H1 (cell line): ENCODE measurements at regions not wholly inside any gene's neighbourhood (a gene's known extent, or its start where the extent isn't known, plus 50 kb on each side); places are given as distances from the start of the nearest gene placed in this dataset.

ENCODE experiments used
- CTCF ChIA-PET: fragments of 300-600 bp; sonication (Branson Sonifier 250); formaldehyde crosslinking; loops from one replicate; lab custom pipeline; 2021; ENCODE audit not compliant: partially characterized antibody; lab: Charles Lee
- POLR2A ChIA-PET: fragments of 300-600 bp; sonication (Branson Sonifier 250); formaldehyde crosslinking; loops from one replicate; lab custom pipeline; 2021; ENCODE audit warnings: inconsistent platforms; ENCODE audit not compliant: partially characterized antibody; lab: Charles Lee
- DNase-seq, 2 experiments: peaks; one replicate each; pipeline versions ENCODE4 v3.0.0 to v3.0.0-alpha.2; 2010 to 2022; ENCODE audit warnings: low spot score in 2 of 2, low read depth in 1 of 2, mixed read lengths in 1 of 2
- FAIRE-seq: peaks from 2 replicates; lab custom pipeline; 2011; peaks lifted over from hg19 to GRCh38; lab: Jason Lieb, UNC
- H2AFZ ChIP-seq: 2 replicates; pipeline ENCODE4 v1.8.1; 2012; ENCODE audit warnings: low read length, inconsistent platforms
- H2AK5ac ChIP-seq: 2 replicates; pipeline ENCODE4 v1.6.1; 2013; ENCODE audit warnings: low read depth, low read length
- H2BK120ac ChIP-seq: replicated peaks from 2 replicates; pipeline ENCODE3; 2013; ENCODE audit warnings: low read depth, low read length, inconsistent platforms
- H2BK12ac ChIP-seq: 2 replicates; pipeline ENCODE4 v1.6.1; 2013; ENCODE audit warnings: low read depth, low read length
- H2BK15ac ChIP-seq: 2 replicates; pipeline ENCODE4 v1.6.1; 2013; ENCODE audit warnings: low read length
- H2BK20ac ChIP-seq: 2 replicates; pipeline ENCODE4 v1.6.1; 2013; ENCODE audit warnings: low read length
- H2BK5ac ChIP-seq: 2 replicates; pipeline ENCODE4 v1.6.1; 2013; ENCODE audit warnings: low read depth, low read length
- H3K14ac ChIP-seq: 2 replicates; pipeline ENCODE4 v1.6.1; 2013; ENCODE audit warnings: inconsistent platforms; ENCODE audit not compliant: insufficient read length
- H3K18ac ChIP-seq: 2 replicates; pipeline ENCODE4 v1.6.1; 2013; ENCODE audit warnings: low read length; ENCODE audit errors: extremely low read depth
- H3K23ac ChIP-seq: 2 replicates; pipeline ENCODE4 v1.6.1; 2013; ENCODE audit warnings: inconsistent platforms; ENCODE audit not compliant: insufficient read length
- H3K23me2 ChIP-seq: 2 replicates; pipeline ENCODE4 v1.6.1; 2013; ENCODE audit warnings: low read depth, low read length
- H3K27ac ChIP-seq: 2 replicates; pipeline ENCODE4 v1.6.1; 2011; ENCODE audit warnings: low read depth, low read length, inconsistent platforms
- H3K27me3 ChIP-seq, 4 experiments: replicated peaks in 1 of 4; 1 replicate in 1 of 4; 2 replicates in 3 of 4; pipeline versions ENCODE4 v1.6.1 to v1.8.1; 2011 to 2013; ENCODE audit warnings: low read length in 3 of 4, mild to moderate bottlenecking in 3 of 4, inconsistent platforms in 2 of 4, mixed read lengths in 2 of 4, moderate library complexity in 1 of 4; ENCODE audit not compliant: control insufficient read depth in 3 of 4, insufficient read depth in 3 of 4; ENCODE audit errors: extremely low read depth in 1 of 4
- H3K36me3 ChIP-seq, 4 experiments: 2 replicates each; pipeline versions ENCODE4 v1.6.1 to v1.8.1; 2011 to 2013; ENCODE audit warnings: mild to moderate bottlenecking in 4 of 4, low read length in 3 of 4, moderate library complexity in 2 of 4, control low read depth in 1 of 4, inconsistent platforms in 1 of 4; ENCODE audit not compliant: insufficient read depth in 4 of 4, control insufficient read depth in 2 of 4
- H3K4ac ChIP-seq: replicated peaks from 2 replicates; pipeline ENCODE3; 2013; ENCODE audit warnings: low read length, low read depth, mixed read lengths, inconsistent platforms; ENCODE audit not compliant: insufficient read length
- H3K4me1 ChIP-seq, 4 experiments: replicated peaks in 1 of 4; 1 replicate in 1 of 4; 2 replicates in 3 of 4; pipeline versions ENCODE4 v1.6.1 to v1.8.1; 2011 to 2013; ENCODE audit warnings: low read length in 3 of 4, inconsistent platforms in 2 of 4, mixed read lengths in 1 of 4; ENCODE audit not compliant: insufficient read depth in 4 of 4, control insufficient read depth in 3 of 4
- H3K4me2 ChIP-seq, 2 experiments: 2 replicates each; pipeline versions ENCODE4 v1.6.1 to v1.8.1; 2011 to 2013; ENCODE audit warnings: low read depth in 2 of 2, low read length in 2 of 2, control low read depth in 1 of 2, inconsistent platforms in 1 of 2, mild to moderate bottlenecking in 1 of 2; ENCODE audit not compliant: insufficient read depth in 1 of 2
- H3K4me3 ChIP-seq, 4 experiments: fragments of 200-600, 300-600 bp in 1 of 4; sonication (generic), shearing (Covaris generic), sonication (Bioruptor Twin) in 1 of 4; 2 replicates each; pipeline versions ENCODE4 v1.5.1 to v1.8.1; 2011 to 2016; ENCODE audit warnings: low read length in 4 of 4, low read depth in 3 of 4, control low read depth in 2 of 4, inconsistent platforms in 2 of 4, mild to moderate bottlenecking in 2 of 4, mixed read lengths in 1 of 4, moderate library complexity in 1 of 4; ENCODE audit not compliant: insufficient read depth in 2 of 4; ENCODE audit errors: extremely low read depth in 1 of 4
- H3K56ac ChIP-seq: replicated peaks from 2 replicates; pipeline ENCODE3; 2013; ENCODE audit warnings: low read depth, mild to moderate bottlenecking, mixed read lengths, low read length, inconsistent platforms; ENCODE audit not compliant: insufficient read length
- H3K79me1 ChIP-seq: 2 replicates; pipeline ENCODE4 v1.6.1; 2013; ENCODE audit warnings: low read depth, low read length, control low read depth
- H3K79me2 ChIP-seq, 2 experiments: 2 replicates each; pipeline versions ENCODE4 v1.6.1 to v1.8.1; 2012 to 2013; ENCODE audit warnings: low read length in 2 of 2, mild to moderate bottlenecking in 2 of 2, inconsistent platforms in 1 of 2; ENCODE audit not compliant: insufficient read depth in 2 of 2, control insufficient read depth in 1 of 2
- H3K9ac ChIP-seq, 4 experiments: replicated peaks in 1 of 4; 1 replicate in 1 of 4; 2 replicates in 3 of 4; pipeline versions ENCODE4 v1.6.1 to v1.8.1; 2011 to 2013; ENCODE audit warnings: low read depth in 3 of 4, low read length in 3 of 4, control low read depth in 2 of 4, mild to moderate bottlenecking in 2 of 4, moderate library complexity in 2 of 4, inconsistent platforms in 1 of 4; ENCODE audit errors: extremely low read depth in 1 of 4
- H3K9me3 ChIP-seq, 2 experiments: 2 replicates each; pipeline versions ENCODE4 v1.6.1 to v1.8.1; 2012 to 2013; ENCODE audit warnings: mild to moderate bottlenecking in 2 of 2, moderate library complexity in 2 of 2, control low read depth in 1 of 2, inconsistent platforms in 1 of 2, low read depth in 1 of 2, low read length in 1 of 2, mixed read lengths in 1 of 2; ENCODE audit not compliant: insufficient read depth in 2 of 2
- H4K20me1 ChIP-seq, 2 experiments: replicated peaks in 1 of 2; 2 replicates each; pipeline versions ENCODE3 to v1.8.1; 2011 to 2013; ENCODE audit warnings: inconsistent platforms in 2 of 2, low read length in 2 of 2, mild to moderate bottlenecking in 1 of 2; ENCODE audit not compliant: insufficient read depth in 2 of 2, control insufficient read depth in 1 of 2
- H4K5ac ChIP-seq: 2 replicates; pipeline ENCODE4 v1.6.1; 2013; ENCODE audit warnings: low read length, low read depth, mixed read lengths, inconsistent platforms; ENCODE audit not compliant: insufficient read length
- H4K8ac ChIP-seq: 2 replicates; pipeline ENCODE4 v1.8.0; 2013; ENCODE audit warnings: mild to moderate bottlenecking, moderate library complexity, low read length, inconsistent platforms; ENCODE audit not compliant: insufficient read depth; ENCODE audit errors: extremely low read depth
- H4K91ac ChIP-seq: replicated peaks from 2 replicates; pipeline ENCODE3; 2013; ENCODE audit warnings: low read length, mixed read lengths, inconsistent platforms; ENCODE audit not compliant: insufficient read length
- BCL11A ChIP-seq, 2 experiments: IDR thresholded peaks; one replicate each; pipeline ENCODE4 v1.6.1; 2011; ENCODE audit warnings: low read depth in 2 of 2, low read length in 2 of 2, mild to moderate bottlenecking in 2 of 2
- GTF2F1 ChIP-seq: IDR thresholded peaks from 2 replicates; pipeline ENCODE4 v1.6.1; 2012; ENCODE audit warnings: low read depth, low read length, improper control_type of control experiment, borderline replicate concordance
- NRF1 ChIP-seq: IDR thresholded peaks from 2 replicates; pipeline ENCODE4 v1.6.1; 2011; ENCODE audit warnings: mild to moderate bottlenecking, low read depth, low read length, improper control_type of control experiment
- RAD21 ChIP-seq, 2 experiments: IDR thresholded peaks in 1 of 2; conservative IDR thresholded peaks in 1 of 2; 2 replicates each; pipeline ENCODE4 v1.6.1; 2011; ENCODE audit warnings: low read depth in 2 of 2, low read length in 2 of 2, improper control_type of control experiment in 1 of 2, inconsistent platforms in 1 of 2, mild to moderate bottlenecking in 1 of 2, moderate library complexity in 1 of 2
- SRF ChIP-seq: IDR thresholded peaks from 2 replicates; pipeline ENCODE4 v1.6.1; 2011; ENCODE audit warnings: mild to moderate bottlenecking, low read depth, low read length, moderate library complexity
- YY1 ChIP-seq: IDR thresholded peaks from 2 replicates; pipeline ENCODE4 v1.6.1; 2011; ENCODE audit warnings: low read depth, mild to moderate bottlenecking, low read length
- WGBS, 2 experiments: shearing (Covaris generic) in 1 of 2; methylation state at CpG; one replicate each; pipeline versions ENCODE4 v1.1.6 to v1.1.7; 2013 to 2015; ENCODE audit warnings: low lambda C conversion rate in 2 of 2, mixed read lengths in 2 of 2, inconsistent platforms in 1 of 2, low coverage in 1 of 2, missing lambda C conversion rate in 1 of 2; ENCODE audit not compliant: insufficient replicate concordance in 2 of 2, insufficient coverage in 1 of 2, insufficient read length in 1 of 2; ENCODE audit errors: extremely low coverage in 1 of 2, missing lambda C conversion rate in 1 of 2; 5-methylcytosine and 5-hydroxymethylcytosine counted together
- TF ChIP-seq, protein P1 (sequence below), 3 experiments: IDR thresholded peaks; 1 replicate in 2 of 3; 2 replicates in 1 of 3; pipeline versions ENCODE4 v1.5.1 to v1.6.1; 2011; ENCODE audit warnings: low read length in 3 of 3, mild to moderate bottlenecking in 3 of 3, inconsistent platforms in 2 of 3, low read depth in 1 of 3, moderate library complexity in 1 of 3; ENCODE audit not compliant: insufficient read depth in 1 of 3; ENCODE audit errors: control extremely low read depth in 1 of 3

DNA sequence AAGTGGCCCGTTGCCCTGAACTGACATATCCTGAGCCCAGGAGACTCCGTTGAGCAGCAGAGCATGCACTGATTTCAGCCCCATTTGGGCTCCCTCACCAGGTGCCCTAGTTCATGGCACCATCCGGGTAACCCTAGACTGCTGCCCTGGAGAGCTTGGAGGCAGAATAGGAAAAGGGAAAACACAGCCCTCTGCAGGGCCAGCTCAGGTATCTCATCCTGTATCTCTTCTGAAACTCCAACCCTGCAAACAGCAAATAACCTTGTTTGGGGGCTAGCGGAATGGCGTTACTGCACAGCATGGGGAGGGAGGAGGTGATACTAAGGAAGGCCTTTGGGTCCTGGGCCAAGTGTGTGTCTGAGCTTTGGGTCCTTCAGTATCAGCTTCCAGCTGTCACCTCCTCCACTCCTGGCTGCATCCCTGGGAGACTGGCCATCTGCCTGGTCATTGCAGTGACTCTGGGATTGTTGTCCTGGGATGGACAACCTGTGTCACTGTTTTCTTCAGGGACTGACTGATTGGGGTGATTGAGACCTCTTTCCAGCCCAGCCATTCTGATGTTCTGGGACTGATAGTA lies 233.8 kb upstream of the SKOR2 start:
- Histone ChIP-seq H3K14ac (no peak overlapping the region), H2BK12ac (no peak overlapping the region), H3K23me2 (no peaks in the 10 kb centered on the region), H3K4me2 (no peak overlapping the region), H3K4ac (no peak overlapping the region), H3K56ac (no peak overlapping the region), H2BK15ac (no peak overlapping the region), H3K4me3 (no peak overlapping the region), H4K20me1 (no peaks in the 10 kb centered on the region), H3K9me3 (no peaks in the 10 kb centered on the region), H3K9ac (no peak overlapping the region), H3K36me3 (no peaks in the 10 kb centered on the region), H4K5ac (no peak overlapping the region), H2AK5ac (no peak overlapping the region), H4K8ac (no peak overlapping the region), H3K18ac (no peak overlapping the region), H2BK20ac (no peak overlapping the region), H3K79me1 (no peaks in the 10 kb centered on the region), H2BK120ac (no peak overlapping the region), H3K27me3 (no peaks in the 10 kb centered on the region), H3K27ac (no peak overlapping the region), H2BK5ac (no peak overlapping the region), H3K79me2 (no peaks in the 10 kb centered on the region), H3K4me1 (peaks cover 0 to 2% (median 0%) of the 10 kb centered on the region in 4 experiments; a peak in 1 of 7 replicates), H2AFZ (no peak overlapping the region), H4K91ac (no peak overlapping the region), H3K23ac (no peak overlapping the region)
- TF ChIP-seq SRF = no peak
- no peak for TF ChIP-seq NRF1
- no peak for TF ChIP-seq YY1
- TF ChIP-seq GTF2F1 = no peak
- peak; percentile 11 to 45; a peak in 3 of 4 replicates for TF ChIP-seq RAD21 (IDR thresholded peaks at IDR 0.05 in 1 of 2, conservative IDR thresholded peaks at IDR 0.05 in 1 of 2; ENCODE audit: low read depth in 2 of 2, low read length in 2 of 2)
- TF ChIP-seq BCL11A (IDR thresholded peaks at IDR 0.05; ENCODE audit: low read depth in 2 of 2, low read length in 2 of 2) = no peak
- TF ChIP-seq, protein P1, sequence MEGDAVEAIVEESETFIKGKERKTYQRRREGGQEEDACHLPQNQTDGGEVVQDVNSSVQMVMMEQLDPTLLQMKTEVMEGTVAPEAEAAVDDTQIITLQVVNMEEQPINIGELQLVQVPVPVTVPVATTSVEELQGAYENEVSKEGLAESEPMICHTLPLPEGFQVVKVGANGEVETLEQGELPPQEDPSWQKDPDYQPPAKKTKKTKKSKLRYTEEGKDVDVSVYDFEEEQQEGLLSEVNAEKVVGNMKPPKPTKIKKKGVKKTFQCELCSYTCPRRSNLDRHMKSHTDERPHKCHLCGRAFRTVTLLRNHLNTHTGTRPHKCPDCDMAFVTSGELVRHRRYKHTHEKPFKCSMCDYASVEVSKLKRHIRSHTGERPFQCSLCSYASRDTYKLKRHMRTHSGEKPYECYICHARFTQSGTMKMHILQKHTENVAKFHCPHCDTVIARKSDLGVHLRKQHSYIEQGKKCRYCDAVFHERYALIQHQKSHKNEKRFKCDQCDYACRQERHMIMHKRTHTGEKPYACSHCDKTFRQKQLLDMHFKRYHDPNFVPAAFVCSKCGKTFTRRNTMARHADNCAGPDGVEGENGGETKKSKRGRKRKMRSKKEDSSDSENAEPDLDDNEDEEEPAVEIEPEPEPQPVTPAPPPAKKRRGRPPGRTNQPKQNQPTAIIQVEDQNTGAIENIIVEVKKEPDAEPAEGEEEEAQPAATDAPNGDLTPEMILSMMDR (IDR thresholded peaks at IDR 0.05; ENCODE audit: control extremely low read depth in 1 of 3, insufficient read depth in 1 of 3, low read depth in 1 of 3, low read length in 3 of 3) = peak; percentile 10 to 36 (median 11); a peak in 3 of 4 replicates
- ChIA-PET POLR2A (no interaction called here), CTCF (interaction anchor here (0.8 to 2.5 kb wide), 18 partner anchors 8 to 271 kb away, joined by 3 to 7 read pairs (median 4); no protein-coding TSS in a partner anchor)
- peak in 1 of 2 experiments; percentile 49 for DNase-seq
- WGBS, 2 experiments = 92% methylated on average over 5 of the region's 5 CpGs; no CpG with 5 or more reads in 1 of the 2 experiments
- no peak for FAIRE-seq
